PC-3 (cell line): ENCODE measurements at regions not wholly inside any gene's neighbourhood (a gene's known extent, or its start where the extent isn't known, plus 50 kb on each side); places are given as distances from the start of the nearest gene placed in this dataset.

Source experiments
- ATAC-seq: fragments of 200-7000 bp; cut with Tn5 transposase; 2 replicates; pipeline ENCODE4 v1.9.1; 2020; ENCODE audit warnings: mild to moderate bottlenecking, moderate library complexity
- BruUV-seq: library from RNA; stranded (reverse); fragments of 400-500 nt; replicated peaks from 2 replicates; lab custom pipeline; 2021; lab: Mats Ljungman, UMichigan
- CTCF ChIA-PET: fragments of 300-600 bp; sonication (Branson Sonifier 250); formaldehyde crosslinking; loops from one replicate; lab custom pipeline; 2022; ENCODE audit warnings: antibody characterized with exemption; lab: Charles Lee
- POLR2A ChIA-PET: fragments of 300-600 bp; sonication (Branson Sonifier 250); formaldehyde crosslinking; loops from one replicate; lab custom pipeline; 2022; ENCODE audit warnings: antibody characterized with exemption; ENCODE audit not compliant: unreplicated experiment; lab: Charles Lee
- DNase-seq: peaks from one replicate; pipeline ENCODE4 v3.0.0-alpha.2; 2015
- H2AFZ ChIP-seq: fragments of 300-600 bp; sonication (generic); 2 replicates; pipeline ENCODE4 v1.6.0; 2016; ENCODE audit warnings: antibody characterized with exemption, low read length
- H3F3A ChIP-seq: fragments of 300-600 bp; sonication (generic); one replicate; pipeline ENCODE4 v1.6.0; 2017; ENCODE audit warnings: antibody characterized with exemption, low read length, control low read depth, mild to moderate bottlenecking; ENCODE audit not compliant: unreplicated experiment
- H3K27ac ChIP-seq: fragments of 300-600 bp; sonication (generic); 2 replicates; pipeline ENCODE4 v1.5.1; 2016; ENCODE audit warnings: mild to moderate bottlenecking, low read length
- H3K27me3 ChIP-seq: fragments of 300-600 bp; sonication (generic); 2 replicates; pipeline ENCODE4 v1.6.1; 2016; ENCODE audit warnings: low read length, mixed read lengths
- H3K36me3 ChIP-seq: fragments of 300-600 bp; sonication (generic); 2 replicates; pipeline ENCODE4 v1.6.1; 2016; ENCODE audit warnings: low read depth, mixed run types, low read length, mixed read lengths
- H3K4me1 ChIP-seq: fragments of 300-600 bp; sonication (generic); 2 replicates; pipeline ENCODE4 v1.5.1; 2016; ENCODE audit warnings: low read length; ENCODE audit not compliant: insufficient read depth
- H3K4me2 ChIP-seq: fragments of 300-600 bp; sonication (generic); 2 replicates; pipeline ENCODE4 v1.6.0; 2016; ENCODE audit warnings: low read length
- H3K4me3 ChIP-seq: fragments of 300-600 bp; sonication (generic); 2 replicates; pipeline ENCODE4 v1.5.1; 2016; ENCODE audit warnings: mild to moderate bottlenecking, low read length, mixed read lengths
- H3K79me2 ChIP-seq: fragments of 300-600 bp; sonication (generic); 2 replicates; pipeline ENCODE4 v1.6.1; 2017; ENCODE audit warnings: low read length, mixed read lengths
- H3K9ac ChIP-seq: fragments of 300-600 bp; sonication (generic); 2 replicates; pipeline ENCODE4 v1.6.0; 2016; ENCODE audit warnings: mild to moderate bottlenecking, low read length
- H3K9me2 ChIP-seq: fragments of 300-600 bp; sonication (generic); replicated peaks from 2 replicates; pipeline ENCODE4 v1.6.1; 2016; ENCODE audit warnings: mixed run types, low read length, mixed read lengths
- H3K9me3 ChIP-seq: fragments of 300-600 bp; sonication (generic); 2 replicates; pipeline ENCODE4 v1.6.1; 2016; ENCODE audit warnings: low read length, mixed read lengths
- H4K20me1 ChIP-seq: fragments of 300-600 bp; sonication (generic); 2 replicates; pipeline ENCODE4 v1.6.1; 2016; ENCODE audit warnings: low read length, mixed read lengths
- CTCF ChIP-seq: fragments of 300-600 bp; sonication (generic); conservative IDR thresholded peaks from 2 replicates; pipeline ENCODE4 v1.5.1; 2017; ENCODE audit warnings: antibody characterized with exemption, low read depth, mild to moderate bottlenecking, low read length
- EZH2 ChIP-seq: fragments of 300-600 bp; sonication (generic); IDR thresholded peaks from one replicate; pipeline ENCODE4 v1.6.1; 2017; ENCODE audit warnings: antibody characterized with exemption, mild to moderate bottlenecking, low read length; ENCODE audit not compliant: unreplicated experiment
- EZH2phosphoT487 ChIP-seq: fragments of 300-600 bp; sonication (generic); IDR thresholded peaks from 2 replicates; pipeline ENCODE4 v1.6.1; 2018; ENCODE audit warnings: mild to moderate bottlenecking, antibody characterized with exemption, low read length, borderline replicate concordance
- intact Hi-C: fragments of 100-400 bp; cut with micrococcal nuclease; formaldehyde crosslinking; loops from 2 replicates; pipeline ENCODE4 v1.9.0; 2023

- Histone ChIP-seq H3K79me2 (no peaks in the 10 kb centered on the region), H3K4me1 (no peaks in the 10 kb centered on the region), H3K27me3 (no peaks in the 10 kb centered on the region), H3F3A (no peaks in the 10 kb centered on the region), H3K9me3 (no peaks in the 10 kb centered on the region), H3K4me3 (no peak overlapping the region), H3K9ac (no peak overlapping the region), H4K20me1 (no peaks in the 10 kb centered on the region), H3K27ac (no peak overlapping the region), H3K9me2 (no peaks in the 10 kb centered on the region), H3K4me2 (no peak overlapping the region), H3K36me3 (no peaks in the 10 kb centered on the region), H2AFZ (no peak overlapping the region)
- DNase-seq, result no peak
- POLR2A ChIA-PET, result no interaction called here
- CTCF ChIA-PET, result no interaction called here
- TF ChIP-seq EZH2 (no peak), EZH2phosphoT487 (no peak), CTCF (no peak)
- ATAC-seq, result no peak
- no TSS peak for BruUV-seq
- intact Hi-C loops, result no loop called here
Observed at GRCh38 chr21:16583556-16583955, 853.8 kb downstream of the USP25 start.

- intact Hi-C loops, result no loop called here
- Histone ChIP-seq H2AFZ (no peak overlapping the region), H3K9me3 (no peaks in the 10 kb centered on the region), H3K27me3 (no peaks in the 10 kb centered on the region), H3K36me3 (no peaks in the 10 kb centered on the region), H3K79me2 (no peaks in the 10 kb centered on the region), H3K9me2 (no peaks in the 10 kb centered on the region), H3K4me2 (no peak overlapping the region), H3K27ac (no peak overlapping the region), H3K9ac (no peak overlapping the region), H3K4me1 (no peaks in the 10 kb centered on the region), H3K4me3 (no peak overlapping the region), H3F3A (no peaks in the 10 kb centered on the region), H4K20me1 (no peaks in the 10 kb centered on the region)
- ChIA-PET CTCF (no interaction called here), POLR2A (no interaction called here)
- DNase-seq (no peak), ATAC-seq (no peak)
- TF ChIP-seq CTCF, result no peak
- TF ChIP-seq EZH2phosphoT487, result no peak
- TF ChIP-seq EZH2, result no peak
- no TSS peak for BruUV-seq
Observed at GRCh38 chr21:16584756-16585155, 855.0 kb downstream of the USP25 start.

- Histone ChIP-seq H3K4me1 (no peaks in the 10 kb centered on the region), H3K27me3 (no peaks in the 10 kb centered on the region), H4K20me1 (no peaks in the 10 kb centered on the region), H2AFZ (no peak overlapping the region), H3K79me2 (no peaks in the 10 kb centered on the region), H3K9me3 (no peaks in the 10 kb centered on the region), H3K9ac (no peak overlapping the region), H3K4me3 (no peak overlapping the region), H3K9me2 (no peaks in the 10 kb centered on the region), H3F3A (no peaks in the 10 kb centered on the region), H3K4me2 (no peak overlapping the region), H3K36me3 (no peaks in the 10 kb centered on the region), H3K27ac (no peak overlapping the region)
- ATAC-seq, result no peak
- ChIA-PET CTCF (no interaction called here), POLR2A (no interaction called here)
- no TSS peak for BruUV-seq
- intact Hi-C loops, result no loop called here
- DNase-seq, result no peak
- TF ChIP-seq EZH2phosphoT487 (no peak), EZH2 (no peak), CTCF (no peak)
Observed at GRCh38 chr21:16585896-16586295, 856.1 kb downstream of the USP25 start.
